KOPT-K1 (cell line): ENCODE measurements at regions not wholly inside any gene's neighbourhood (a gene's known extent, or its start where the extent isn't known, plus 50 kb on each side); places are given as distances from the start of the nearest gene placed in this dataset.
"Not testable (repeated sequence)": the region's sequence is repeated elsewhere in the genome, so short reads cannot be mapped to it uniquely, and the experiment has no call there.

ENCODE experiments used
- H3K27ac ChIP-seq: fragments of 200-600 bp; sonication (generic); 2 replicates; pipeline ENCODE4 v1.5.1; 2016; ENCODE audit warnings: antibody characterized with exemption, mild to moderate bottlenecking, low read depth, low read length; ENCODE audit not compliant: poor library complexity, severe bottlenecking
- H3K36me3 ChIP-seq: fragments of 200-600 bp; sonication (generic); 2 replicates; pipeline ENCODE4 v1.5.1; 2017; ENCODE audit warnings: antibody characterized with exemption, mild to moderate bottlenecking, low read length, moderate library complexity; ENCODE audit not compliant: insufficient read depth
- H3K9me3 ChIP-seq: fragments of 200-600 bp; sonication (generic); 2 replicates; pipeline ENCODE4 v1.5.1; 2017; ENCODE audit warnings: antibody characterized with exemption, low read length, mild to moderate bottlenecking; ENCODE audit not compliant: insufficient read depth, poor library complexity, severe bottlenecking

GRCh38 chr12:116370886-116371580 is 93.5 kb upstream of the MED13L start:
- Histone ChIP-seq H3K36me3 (no peaks in the 10 kb centered on the region), H3K27ac (no peak overlapping the region), H3K9me3 (no peaks in the 10 kb centered on the region)

DNA sequence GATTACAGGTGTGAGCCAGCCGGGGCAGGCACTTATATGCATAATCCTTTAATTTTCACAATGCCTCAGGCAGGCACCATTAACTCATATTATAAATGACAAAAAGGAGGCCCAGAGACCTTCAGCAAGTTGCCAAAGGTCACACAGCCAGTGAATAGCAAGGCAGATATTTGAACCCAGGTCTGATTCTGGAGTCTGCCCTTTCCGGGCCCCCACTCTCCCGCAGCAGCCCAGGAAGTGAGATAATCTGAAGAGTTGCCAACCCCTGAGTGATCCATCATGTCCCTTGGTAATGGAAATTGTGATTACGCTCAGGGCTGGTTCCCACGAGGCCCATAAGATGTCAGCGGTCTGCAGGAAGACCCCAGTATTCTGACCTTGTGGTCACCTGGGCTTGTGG is 95.3 kb upstream of the MED13L start:
- Histone ChIP-seq H3K9me3 (no peaks in the 10 kb centered on the region), H3K36me3 (no peaks in the 10 kb centered on the region), H3K27ac (no peak overlapping the region)

DNA sequence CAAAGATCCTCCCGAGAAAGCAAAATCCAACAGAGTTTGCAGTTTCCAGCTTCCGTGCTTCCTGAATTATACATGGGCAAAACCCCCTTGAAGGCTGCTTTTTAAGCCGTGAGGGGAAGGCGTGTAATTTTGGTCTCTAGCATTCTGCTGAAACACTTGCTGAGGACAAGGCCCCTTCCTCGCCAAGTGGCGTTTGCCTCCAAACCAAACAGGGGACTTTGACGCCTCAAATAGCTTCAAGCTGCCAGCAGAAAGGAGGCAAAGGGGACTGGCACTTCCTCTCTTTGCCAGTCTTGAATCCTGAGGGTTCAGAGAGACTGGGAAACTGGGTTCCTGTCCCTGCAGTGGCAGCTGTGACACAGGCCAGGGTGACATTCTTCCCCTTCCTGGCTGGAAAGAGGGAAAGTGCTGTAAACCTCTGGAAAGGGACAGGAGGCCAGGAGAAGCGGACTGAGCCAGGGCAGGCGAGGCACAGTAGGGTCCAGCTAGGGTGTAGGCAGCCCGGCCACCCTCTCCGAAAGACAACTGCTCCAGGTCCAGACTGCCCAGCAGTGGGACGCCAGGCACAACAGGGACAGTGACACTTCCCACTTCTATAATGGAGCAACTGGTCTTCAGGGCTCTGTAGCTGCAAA is 96.2 kb upstream of the MED13L start:
- Histone ChIP-seq H3K27ac (no peak overlapping the region), H3K9me3 (no peaks in the 10 kb centered on the region), H3K36me3 (no peaks in the 10 kb centered on the region)

GRCh38 chr12:116374207-116374606 is 96.7 kb upstream of the MED13L start:
- H3K9me3 ChIP-seq, result no peaks in the 10 kb centered on the region
- H3K36me3 ChIP-seq, result no peaks in the 10 kb centered on the region
- no peak overlapping the region for H3K27ac ChIP-seq

GRCh38 chr12:116375278-116375842 is 97.9 kb upstream of the MED13L start:
- Histone ChIP-seq H3K9me3 (no peaks in the 10 kb centered on the region), H3K36me3 (no peaks in the 10 kb centered on the region), H3K27ac (no peak overlapping the region)

- H3K27ac ChIP-seq, result no peak overlapping the region
- H3K36me3 ChIP-seq, result no peaks in the 10 kb centered on the region
- no peaks in the 10 kb centered on the region for H3K9me3 ChIP-seq
These were observed 99.1 kb upstream of the MED13L start for GRCh38 chr12:116376354-116377193.

- H3K27ac ChIP-seq, result not testable (repeated sequence)
These were observed 99.7 kb upstream of the MED13L start for GRCh38 chr12:116377194-116377571.

GRCh38 chr12:116378002-116378401 is 100.5 kb upstream of the MED13L start:
- no peak overlapping the region for H3K27ac ChIP-seq

More at GRCh38 chr12:116377194-116377571, 99.7 kb upstream of the MED13L start:
- H3K36me3 ChIP-seq, H3K9me3 ChIP-seq: not testable (repeated sequence)

DNA sequence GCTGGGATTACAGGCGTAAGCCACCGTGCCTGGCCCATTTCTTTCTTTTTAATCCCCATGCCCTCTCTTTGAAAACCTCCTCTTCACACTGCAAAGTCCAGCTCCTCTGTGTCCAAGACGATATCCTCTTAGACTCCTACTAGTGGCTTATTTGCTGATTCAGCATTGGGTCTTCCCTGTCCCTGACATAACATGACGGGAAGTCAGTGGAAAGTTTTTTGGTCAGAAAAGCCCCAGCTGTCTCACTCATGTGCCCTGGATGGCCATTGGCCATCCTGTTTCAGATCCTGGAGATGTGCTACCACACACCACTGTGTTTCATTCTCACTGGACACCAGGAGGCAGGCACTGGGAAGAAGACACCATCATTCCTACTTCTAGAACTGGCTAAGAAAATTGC is 102.6 kb upstream of the MED13L start:
- Histone ChIP-seq H3K27ac (no peak overlapping the region), H3K36me3 (no peaks in the 10 kb centered on the region), H3K9me3 (no peaks in the 10 kb centered on the region)

More at GRCh38 chr12:116378002-116378401, 100.5 kb upstream of the MED13L start:
- no peaks in the 10 kb centered on the region for H3K36me3 ChIP-seq
- no peaks in the 10 kb centered on the region for H3K9me3 ChIP-seq

GRCh38 chr12:116380740-116381139 is 103.2 kb upstream of the MED13L start:
- not testable (repeated sequence) for H3K36me3 ChIP-seq, H3K9me3 ChIP-seq, H3K27ac ChIP-seq

DNA sequence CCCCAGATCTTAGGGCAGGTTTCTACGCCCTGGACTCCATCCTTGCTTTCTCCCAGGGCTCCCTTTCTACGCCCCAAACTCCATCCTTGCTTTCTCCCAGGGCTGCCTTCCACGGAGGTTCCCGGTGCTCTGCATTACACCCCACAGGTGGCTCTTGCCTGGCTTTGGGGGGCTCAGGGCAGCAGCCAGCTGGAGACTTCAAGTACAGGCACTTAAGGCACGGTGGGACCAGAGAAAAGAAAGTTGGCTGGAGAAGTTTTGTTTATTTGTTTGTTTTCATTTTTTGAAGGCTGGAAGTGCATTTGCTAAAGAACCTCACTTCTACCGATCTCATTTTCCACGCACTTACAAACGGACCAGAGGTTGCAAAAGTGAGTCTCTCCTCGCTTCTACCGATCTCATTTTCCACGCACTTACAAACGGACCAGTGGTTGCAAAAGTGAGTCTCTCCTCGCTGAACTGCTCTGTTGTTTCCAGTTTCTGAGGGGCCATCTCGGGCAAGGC is 103.8 kb upstream of the MED13L start:
- Histone ChIP-seq H3K36me3 (no peaks in the 10 kb centered on the region), H3K9me3 (no peaks in the 10 kb centered on the region), H3K27ac (no peak overlapping the region)

- H3K9me3 ChIP-seq, result no peaks in the 10 kb centered on the region
- no peaks in the 10 kb centered on the region for H3K36me3 ChIP-seq
- H3K27ac ChIP-seq, result no peak overlapping the region
These were observed 104.5 kb upstream of the MED13L start for GRCh38 chr12:116381744-116382685.

GRCh38 chr12:116382686-116383530 is 105.4 kb upstream of the MED13L start:
- Histone ChIP-seq H3K9me3 (no peaks in the 10 kb centered on the region), H3K27ac (no peak overlapping the region), H3K36me3 (no peaks in the 10 kb centered on the region)
